GM12872 (cell line): ENCODE measurements at regions not wholly inside any gene's neighbourhood (a gene's known extent, or its start where the extent isn't known, plus 50 kb on each side); places are given as distances from the start of the nearest gene placed in this dataset.

Experiments
- CTCF ChIP-seq: IDR thresholded peaks from 3 replicates; pipeline ENCODE4 v1.5.1; 2011; ENCODE audit warnings: low read depth, mild to moderate bottlenecking, low read length, moderate library complexity; ENCODE audit not compliant: insufficient read depth

GRCh38 chr15:62437753-62438152, 272.7 kb upstream of the C2CD4B start:
- no peak for TF ChIP-seq CTCF

GRCh38 chr15:62439543-62440016, 274.5 kb upstream of the C2CD4B start:
- TF ChIP-seq CTCF: no peak

- no peak for TF ChIP-seq CTCF
These were observed 275.4 kb upstream of the C2CD4B start for GRCh38 chr15:62440362-62441105.

GRCh38 chr15:62444104-62445022, 279.3 kb upstream of the C2CD4B start:
- TF ChIP-seq CTCF: no peak

GRCh38 chr15:62445244-62445643, 280.2 kb upstream of the C2CD4B start:
- no peak for TF ChIP-seq CTCF

GRCh38 chr15:62446984-62447383, 281.9 kb upstream of the C2CD4B start:
- no peak for TF ChIP-seq CTCF

GRCh38 chr15:62447742-62448141, 282.7 kb upstream of the C2CD4B start:
- TF ChIP-seq CTCF: no peak
